OCI-LY1 (cell line): ENCODE measurements at regions not wholly inside any gene's neighbourhood (a gene's known extent, or its start where the extent isn't known, plus 50 kb on each side); places are given as distances from the start of the nearest gene placed in this dataset.

Source experiments
- H2AFZ ChIP-seq: fragments of 200-600 bp; sonication (generic), shearing (Covaris generic); 2 replicates; pipeline ENCODE4 v1.6.0; 2014; ENCODE audit warnings: antibody characterized with exemption, mild to moderate bottlenecking, low read length
- H3F3A ChIP-seq: fragments of 200-600 bp; sonication (generic), shearing (Covaris generic); 2 replicates; pipeline ENCODE4 v1.6.0; 2014; ENCODE audit warnings: mild to moderate bottlenecking, antibody characterized with exemption, low read length, moderate library complexity; ENCODE audit not compliant: insufficient read depth
- H3K27ac ChIP-seq: fragments of 200-600 bp; sonication (generic); 2 replicates; pipeline ENCODE4 v1.5.1; 2014; ENCODE audit warnings: low read length, mixed run types, mild to moderate bottlenecking, low read depth; ENCODE audit not compliant: poor library complexity, severe bottlenecking
- H3K27me3 ChIP-seq: fragments of 200-600 bp; sonication (generic); 2 replicates; pipeline ENCODE4 v1.6.0; 2014; ENCODE audit warnings: antibody characterized with exemption, mild to moderate bottlenecking, low read length, moderate library complexity; ENCODE audit not compliant: insufficient read depth
- H3K36me3 ChIP-seq: fragments of 200-600 bp; sonication (generic); 2 replicates; pipeline ENCODE4 v1.6.1; 2014; ENCODE audit warnings: mild to moderate bottlenecking, antibody characterized with exemption, low read length, moderate library complexity, mixed read lengths; ENCODE audit not compliant: insufficient read depth
- H3K4me1 ChIP-seq: fragments of 200-600 bp; sonication (generic); 2 replicates; pipeline ENCODE4 v1.5.1; 2014; ENCODE audit warnings: mild to moderate bottlenecking, low read length, moderate library complexity; ENCODE audit not compliant: insufficient read depth, severe bottlenecking
- H3K4me2 ChIP-seq: fragments of 200-600 bp; sonication (generic), shearing (Covaris generic); 2 replicates; pipeline ENCODE4 v1.6.1; 2014; ENCODE audit warnings: low read length
- H3K4me3 ChIP-seq: fragments of 200-600 bp; sonication (generic); 2 replicates; pipeline ENCODE4 v1.5.1; 2014; ENCODE audit warnings: low read length, low read depth, mild to moderate bottlenecking, mixed read lengths; ENCODE audit not compliant: poor library complexity, severe bottlenecking
- H3K79me2 ChIP-seq: fragments of 200-600 bp; shearing (Covaris generic); 2 replicates; pipeline ENCODE4 v1.6.1; 2016; ENCODE audit warnings: mixed run types, low read length, mixed read lengths; ENCODE audit not compliant: insufficient read depth
- H3K9ac ChIP-seq: fragments of 200-600 bp; sonication (generic), shearing (Covaris generic); 2 replicates; pipeline ENCODE4 v1.6.1; 2014; ENCODE audit warnings: mild to moderate bottlenecking, low read length, mixed read lengths
- H3K9me2 ChIP-seq: fragments of 200-600 bp; sonication (generic), shearing (Covaris generic); 2 replicates; pipeline ENCODE4 v1.6.1; 2014; ENCODE audit warnings: low read depth, mild to moderate bottlenecking, low read length, mixed read lengths
- H3K9me3 ChIP-seq: fragments of 200-600 bp; shearing (Covaris generic); 2 replicates; pipeline ENCODE4 v1.6.1; 2014; ENCODE audit warnings: low read length, mixed read lengths
- H4K20me1 ChIP-seq: fragments of 200-600 bp; sonication (generic), shearing (Covaris generic); 2 replicates; pipeline ENCODE4 v1.6.0; 2016; ENCODE audit warnings: mild to moderate bottlenecking, low read length; ENCODE audit not compliant: insufficient read depth
- CTCF ChIP-seq: fragments of 200-600 bp; sonication (generic), shearing (Covaris generic); IDR thresholded peaks from 2 replicates; pipeline ENCODE4 v1.5.1; 2017; ENCODE audit warnings: mild to moderate bottlenecking, antibody characterized with exemption, low read length, moderate library complexity, mixed read lengths
- EZH2 ChIP-seq: fragments of 200-600 bp; sonication (generic), shearing (Covaris generic); IDR thresholded peaks from 2 replicates; pipeline ENCODE4 v1.8.0; 2017; ENCODE audit warnings: borderline replicate concordance, mixed run types, mild to moderate bottlenecking, antibody characterized with exemption, low read length, moderate library complexity, mixed read lengths

GRCh38 chr10:24039897-24040296 lies 169.0 kb upstream of the KIAA1217 start:
- H4K20me1 ChIP-seq: no peaks in the 10 kb centered on the region
- H3K4me2 ChIP-seq: no peak overlapping the region

GRCh38 chr10:24041034-24041433 lies 167.9 kb upstream of the KIAA1217 start:
- Histone ChIP-seq H3K27me3 (no peaks in the 10 kb centered on the region), H3K9me3 (no peaks in the 10 kb centered on the region), H3K27ac (no peak overlapping the region), H4K20me1 (no peaks in the 10 kb centered on the region), H3K4me1 (no peaks in the 10 kb centered on the region), H2AFZ (no peak overlapping the region), H3K36me3 (no peaks in the 10 kb centered on the region), H3K4me3 (no peak overlapping the region), H3K9me2 (no peaks in the 10 kb centered on the region), H3K79me2 (no peaks in the 10 kb centered on the region), H3K4me2 (no peak overlapping the region), H3K9ac (no peak overlapping the region), H3F3A (no peaks in the 10 kb centered on the region)
- TF ChIP-seq EZH2 (no peak), CTCF (no peak)

More at GRCh38 chr10:24039897-24040296, 169.0 kb upstream of the KIAA1217 start:
- H3K4me1 ChIP-seq: no peaks in the 10 kb centered on the region
- H3K36me3 ChIP-seq: no peaks in the 10 kb centered on the region
- H3K9me3 ChIP-seq: no peaks in the 10 kb centered on the region
- H3K9ac ChIP-seq: no peak overlapping the region
- no peaks in the 10 kb centered on the region for H3K79me2 ChIP-seq
- no peak for TF ChIP-seq EZH2
- no peak overlapping the region for H2AFZ ChIP-seq
- no peak overlapping the region for H3K4me3 ChIP-seq
- no peaks in the 10 kb centered on the region for H3K9me2 ChIP-seq
- no peaks in the 10 kb centered on the region for H3K27me3 ChIP-seq
- H3K27ac ChIP-seq: no peak overlapping the region
- no peaks in the 10 kb centered on the region for H3F3A ChIP-seq

GRCh38 chr10:24041834-24042233 lies 167.1 kb upstream of the KIAA1217 start:
- Histone ChIP-seq H3K27me3 (no peaks in the 10 kb centered on the region), H3K79me2 (no peaks in the 10 kb centered on the region), H3K4me2 (no peak overlapping the region), H4K20me1 (no peaks in the 10 kb centered on the region), H3K9me3 (no peaks in the 10 kb centered on the region), H3K36me3 (no peaks in the 10 kb centered on the region), H3K9me2 (no peaks in the 10 kb centered on the region), H3K9ac (no peak overlapping the region), H2AFZ (no peak overlapping the region), H3K27ac (no peak overlapping the region), H3K4me1 (no peaks in the 10 kb centered on the region), H3F3A (no peaks in the 10 kb centered on the region), H3K4me3 (no peak overlapping the region)
- no peak for TF ChIP-seq CTCF
- no peak for TF ChIP-seq EZH2

- Histone ChIP-seq H3K36me3 (no peaks in the 10 kb centered on the region), H3K27me3 (no peaks in the 10 kb centered on the region), H3K9me3 (no peaks in the 10 kb centered on the region), H3K9ac (no peak overlapping the region), H3K79me2 (no peaks in the 10 kb centered on the region), H2AFZ (no peak overlapping the region), H3K4me1 (no peaks in the 10 kb centered on the region), H3K4me3 (no peak overlapping the region), H3K4me2 (no peak overlapping the region), H4K20me1 (no peaks in the 10 kb centered on the region), H3K9me2 (no peaks in the 10 kb centered on the region), H3F3A (no peaks in the 10 kb centered on the region), H3K27ac (no peak overlapping the region)
- TF ChIP-seq CTCF (no peak), EZH2 (no peak)
These were observed 166.1 kb upstream of the KIAA1217 start for GRCh38 chr10:24042884-24043283.
